Neural progenitor cell (in vitro differentiated cells): ENCODE measurements at regions not wholly inside any gene's neighbourhood (a gene's known extent, or its start where the extent isn't known, plus 50 kb on each side); places are given as distances from the start of the nearest gene placed in this dataset.

Experiments
- CTCF ChIP-seq: fragments of 200-600 bp; sonication (generic); IDR thresholded peaks from 2 replicates; pipeline ENCODE4 v1.5.1; 2017; ENCODE audit warnings: antibody characterized with exemption, mild to moderate bottlenecking
- EZH2 ChIP-seq: fragments of 200-600 bp; sonication (generic); IDR thresholded peaks from 2 replicates; pipeline ENCODE4 v1.6.1; 2017; ENCODE audit warnings: antibody characterized with exemption, mild to moderate bottlenecking, moderate library complexity
- EZH2phosphoT487 ChIP-seq: fragments of 200-600 bp; sonication (generic); IDR thresholded peaks from 2 replicates; pipeline ENCODE4 v1.6.1; 2017; ENCODE audit warnings: antibody characterized with exemption

- TF ChIP-seq CTCF (no peak), EZH2phosphoT487 (no peak), EZH2 (no peak)
Measured at GRCh38 chr14:105919458-105920150, 393.2 kb downstream of the TMEM121 start.
